SHP77 treated with DMSO at 0.1 percent for 48 hours (cell line): ENCODE measurements at regions not wholly inside any gene's neighbourhood (a gene's known extent, or its start where the extent isn't known, plus 50 kb on each side); places are given as distances from the start of the nearest gene placed in this dataset.
A peak's percentile ranks its signal among the peaks of the same experiment; 100 is the strongest.
"Not testable (repeated sequence)": the region's sequence is repeated elsewhere in the genome, so short reads cannot be mapped to it uniquely, and the experiment has no call there.

Experiments
- DNase-seq: peaks from one replicate; lab custom pipeline; 2025; lab: John Stamatoyannopoulos, UW

DNA sequence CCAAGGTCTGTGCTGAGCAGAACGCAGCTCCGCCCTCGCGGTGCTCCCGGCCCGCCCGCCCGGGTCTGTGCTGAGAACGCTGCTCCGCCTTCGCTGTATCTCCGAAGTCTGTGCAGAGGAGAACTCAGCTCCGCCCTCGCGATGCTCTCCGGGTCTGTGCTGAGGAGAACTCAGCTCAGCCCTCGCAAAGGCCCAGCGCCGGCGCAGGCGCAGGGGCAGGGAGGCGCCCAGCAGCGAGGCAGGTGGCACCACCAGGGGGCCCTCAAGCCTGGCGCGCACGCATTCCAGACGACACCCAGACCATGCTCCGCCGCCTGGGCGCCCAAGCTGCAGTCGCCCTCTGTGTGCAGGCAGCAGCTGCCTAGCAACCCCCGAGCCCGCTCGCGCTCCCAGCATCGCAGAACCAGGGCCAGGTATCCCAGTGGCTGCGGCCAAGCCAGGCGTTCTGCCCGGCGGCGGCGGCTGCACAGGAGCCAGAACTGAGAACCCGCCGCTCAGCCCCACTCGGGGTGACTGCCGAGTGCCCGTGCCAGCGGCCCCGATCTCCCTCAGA is 672.1 kb upstream of the DEFB115 start:
- peak; percentile 93 for DNase-seq

DNA sequence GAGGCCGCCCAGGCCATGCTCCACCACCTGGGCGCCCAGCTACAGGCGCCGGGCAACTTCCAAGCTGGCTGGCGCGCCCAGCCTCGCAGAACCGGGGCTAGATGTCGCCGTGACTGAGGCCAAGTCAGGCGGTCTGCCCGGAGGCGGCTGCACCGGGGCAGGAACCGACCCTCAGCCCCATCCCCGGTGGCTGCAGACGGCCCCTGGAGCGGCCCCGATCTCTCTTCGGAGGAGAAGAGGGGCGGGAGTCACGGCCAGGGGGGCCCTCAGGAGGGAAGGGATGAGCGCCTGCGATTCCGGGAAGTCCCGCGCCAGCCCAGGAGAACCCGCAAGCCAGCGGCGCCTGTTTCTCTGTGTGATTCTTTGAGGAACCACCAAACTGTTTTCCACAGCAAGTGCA is 671.3 kb upstream of the DEFB115 start:
- not testable (repeated sequence) for DNase-seq

DNA sequence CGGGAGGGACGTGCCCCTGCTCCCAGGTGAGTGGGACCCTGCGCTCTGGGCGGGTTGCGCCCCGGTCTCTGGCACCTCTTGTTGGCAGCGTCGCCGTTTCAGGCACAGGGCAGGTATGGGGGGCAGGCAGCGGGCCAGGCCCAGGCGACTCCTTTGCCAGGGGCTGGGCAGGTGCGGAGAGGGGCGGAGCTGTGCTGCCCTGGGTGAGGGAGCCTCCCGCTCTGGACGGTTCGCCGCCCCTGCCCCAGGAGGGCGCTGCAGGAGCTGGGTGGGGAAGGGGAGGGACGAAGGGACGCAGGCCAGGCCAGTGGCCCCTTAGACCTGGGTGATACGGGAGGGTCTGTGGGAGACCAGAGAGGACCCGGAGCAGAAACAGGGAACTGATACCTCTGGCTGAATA is 663.9 kb upstream of the DEFB115 start:
- DNase-seq = no peak

DNA sequence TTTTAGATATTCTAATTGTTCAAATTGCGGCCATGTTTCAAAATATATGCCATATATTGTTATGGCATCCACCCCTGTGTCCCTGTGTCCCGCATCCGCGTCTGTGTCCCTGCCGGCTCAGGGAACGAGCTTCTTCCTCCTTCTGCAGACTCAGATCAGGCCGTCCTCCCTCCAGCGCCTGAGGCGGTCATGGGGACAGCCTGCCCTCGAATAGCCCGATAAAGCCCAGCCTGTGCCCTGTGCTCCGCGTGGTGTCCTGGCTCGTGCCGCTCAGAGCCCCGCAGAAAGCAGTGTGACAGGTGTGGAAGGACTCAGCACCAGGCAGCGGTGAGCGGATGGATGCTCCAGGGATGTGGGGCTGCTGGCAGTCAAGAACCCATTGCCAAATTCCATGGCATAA is 663.4 kb upstream of the DEFB115 start:
- DNase-seq = no peak

DNA sequence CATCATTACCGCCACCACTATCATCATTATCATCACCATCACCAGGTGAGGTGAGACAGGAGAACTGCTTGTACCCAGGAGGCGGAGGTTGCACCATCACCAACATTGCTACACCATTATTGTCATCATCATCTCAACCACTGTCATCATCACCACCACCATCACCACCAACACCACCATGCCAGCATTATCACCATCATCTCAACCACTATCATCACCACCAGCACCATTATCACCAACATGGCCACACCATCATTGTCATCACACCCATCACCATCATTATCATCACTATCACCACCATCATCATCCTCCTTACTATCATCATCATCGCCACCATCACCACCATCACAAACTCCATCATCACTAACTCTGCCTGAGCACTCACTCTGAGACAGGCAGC is 661.8 kb upstream of the DEFB115 start:
- no peak for DNase-seq

DNA sequence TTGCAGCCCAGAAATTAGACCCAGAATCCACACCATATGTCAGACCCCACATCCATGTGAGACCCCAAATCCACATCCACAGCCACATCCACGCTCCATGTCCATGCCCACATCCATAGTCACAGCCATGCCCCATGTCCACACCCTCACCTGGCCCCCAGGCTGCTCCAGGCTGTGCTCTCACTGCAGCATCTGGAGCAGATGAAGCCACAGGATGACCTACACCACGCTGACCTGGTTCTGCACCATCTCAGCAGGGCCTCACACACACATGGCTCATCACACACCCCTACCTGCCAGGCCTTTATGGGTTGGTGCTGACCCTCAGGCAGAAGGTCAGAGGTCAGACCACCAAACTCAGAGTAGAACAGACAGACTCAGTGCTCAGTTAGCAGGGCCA is 660.0 kb upstream of the DEFB115 start:
- DNase-seq = not testable (repeated sequence)

DNA sequence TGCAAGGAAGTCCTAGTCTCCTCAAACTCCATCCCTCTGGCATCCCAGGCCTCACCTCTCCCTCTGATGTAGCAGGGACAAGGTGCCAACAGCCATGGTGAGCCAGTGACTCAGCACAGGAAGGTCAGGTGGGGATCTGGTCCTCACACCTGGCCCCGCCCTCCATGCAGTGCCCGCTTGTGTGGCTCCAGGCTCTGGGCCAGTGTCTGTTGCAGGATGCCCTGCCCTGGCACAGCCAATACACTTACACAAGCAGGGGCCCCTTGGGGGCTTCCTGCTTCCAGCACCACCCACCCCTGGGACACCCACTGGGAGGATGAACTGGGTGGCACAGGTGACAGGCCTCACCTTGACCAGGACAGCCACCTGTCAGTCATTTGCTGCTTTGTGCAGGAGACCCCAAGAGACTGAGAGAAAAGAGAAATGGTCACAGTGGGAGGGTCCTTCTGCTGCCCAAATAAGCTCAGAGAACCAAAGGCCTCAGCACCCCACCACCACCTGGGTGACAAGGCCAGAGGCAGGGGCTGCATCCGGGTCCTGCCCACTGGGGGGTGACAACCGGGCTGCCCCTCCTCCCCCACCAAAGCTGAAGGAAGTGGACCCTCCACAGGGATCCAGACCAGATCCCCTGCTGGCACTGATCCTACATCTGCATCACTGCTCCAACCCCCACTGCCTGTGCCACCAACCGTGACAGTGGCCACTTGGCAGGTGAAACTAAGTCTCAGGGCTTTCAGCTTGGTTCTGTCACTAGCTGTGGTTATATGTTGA is 658.8 kb upstream of the DEFB115 start:
- DNase-seq = no peak

DNA sequence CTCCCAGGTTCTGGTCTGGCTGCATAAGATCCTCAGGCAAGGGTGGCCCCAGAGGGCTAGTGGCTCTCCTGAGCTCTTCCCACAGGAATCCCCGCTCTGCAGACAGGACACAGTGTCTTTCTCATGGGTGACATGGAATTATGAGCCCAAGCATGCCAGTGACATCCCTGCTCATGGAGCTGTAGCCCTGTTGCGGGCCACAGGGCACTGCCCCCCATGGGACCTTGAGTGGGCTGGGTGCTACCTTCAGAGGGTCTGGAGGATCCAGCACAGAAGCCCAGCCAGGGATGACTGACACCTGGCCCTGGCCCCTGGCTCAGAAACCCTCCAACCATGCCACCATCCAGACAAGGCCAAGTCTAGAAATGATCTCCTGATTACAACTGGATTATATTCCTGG is 657.5 kb upstream of the DEFB115 start:
- DNase-seq = no peak

DNA sequence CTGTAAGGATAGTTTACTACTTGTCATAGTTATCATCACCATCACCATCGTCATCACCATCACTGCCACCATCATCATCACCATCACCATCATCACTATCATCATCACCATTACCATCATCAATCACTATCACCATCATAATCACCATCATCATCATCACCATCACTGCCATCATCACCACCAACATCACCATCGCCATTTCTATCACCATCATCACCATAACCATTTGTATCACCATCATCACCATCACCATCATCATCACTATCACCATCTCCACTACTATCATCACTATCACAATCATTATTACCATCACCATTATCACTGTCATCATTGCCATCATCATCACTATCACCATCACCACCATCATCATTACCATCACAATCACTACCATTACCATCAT is 655.5 kb upstream of the DEFB115 start:
- DNase-seq = no peak

DNA sequence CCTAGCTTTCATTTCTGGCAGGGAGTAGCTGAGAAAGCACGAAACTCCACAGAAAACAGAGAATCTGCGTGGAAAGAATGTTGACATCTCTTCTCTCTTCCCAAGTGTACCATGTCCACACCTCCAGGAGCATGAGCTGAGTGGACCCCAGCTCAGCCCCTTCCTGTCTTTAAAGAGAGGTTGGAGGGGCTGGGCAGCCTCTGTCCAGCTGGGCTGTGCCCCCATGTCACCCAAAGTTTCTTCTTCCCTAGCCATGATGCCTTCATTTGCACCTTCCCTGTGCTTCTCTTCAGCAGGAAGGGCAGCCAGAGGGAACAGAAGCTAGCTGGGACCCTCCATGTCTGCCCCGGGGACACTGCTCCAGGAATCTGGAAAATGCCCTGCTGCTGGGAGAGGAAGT is 655.0 kb upstream of the DEFB115 start:
- DNase-seq = no peak

DNA sequence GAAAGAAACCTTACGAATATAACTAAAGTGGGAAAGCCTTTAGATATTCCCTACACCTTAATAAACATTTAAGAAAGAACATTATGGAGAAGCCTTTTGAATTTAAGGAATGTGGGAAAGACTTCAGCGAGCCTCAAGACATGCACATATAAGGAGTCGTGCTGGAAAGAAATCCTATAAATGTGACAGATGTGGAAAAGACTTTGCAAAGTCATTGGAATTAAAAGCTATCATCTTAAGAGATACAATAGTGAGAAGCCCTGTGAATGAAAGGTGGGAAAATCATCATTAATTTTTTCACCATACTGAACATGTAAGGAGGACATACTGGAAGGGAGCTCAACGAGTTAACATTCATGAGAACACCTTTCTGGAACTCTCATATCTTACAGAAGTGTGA is 650.5 kb upstream of the DEFB115 start:
- no peak for DNase-seq

DNA sequence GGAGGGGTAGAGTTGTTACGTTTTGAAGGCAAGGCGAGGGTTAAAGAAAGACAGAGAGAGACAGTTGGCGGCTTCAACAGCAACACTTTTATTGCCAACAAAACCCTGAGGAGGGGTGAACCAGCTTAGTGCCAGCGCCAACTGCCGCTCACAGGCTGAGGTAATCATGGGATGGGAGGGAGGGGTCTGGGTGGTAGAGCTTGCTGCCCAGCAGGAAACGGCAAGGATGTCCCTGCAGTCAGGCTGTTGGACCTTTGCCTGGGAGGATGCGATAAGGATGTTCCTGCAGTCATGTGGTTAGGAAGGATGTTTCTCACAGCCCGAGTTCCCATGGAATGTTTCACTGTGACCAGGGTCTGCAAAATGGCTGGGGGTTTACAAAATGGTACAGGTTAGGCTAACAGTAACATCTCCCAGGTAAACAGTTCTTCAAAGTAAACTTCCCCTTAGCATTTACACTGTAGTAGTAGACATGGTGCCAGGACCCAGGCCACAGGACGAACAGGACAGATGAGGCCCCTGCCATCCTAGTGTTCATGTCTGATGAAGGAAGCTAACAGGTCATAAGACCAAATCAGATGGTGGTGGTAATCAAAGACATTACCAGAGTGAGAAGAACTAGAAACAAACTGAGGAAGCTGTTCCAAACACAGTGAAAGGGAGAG is 647.3 kb upstream of the DEFB115 start:
- DNase-seq = no peak

DNA sequence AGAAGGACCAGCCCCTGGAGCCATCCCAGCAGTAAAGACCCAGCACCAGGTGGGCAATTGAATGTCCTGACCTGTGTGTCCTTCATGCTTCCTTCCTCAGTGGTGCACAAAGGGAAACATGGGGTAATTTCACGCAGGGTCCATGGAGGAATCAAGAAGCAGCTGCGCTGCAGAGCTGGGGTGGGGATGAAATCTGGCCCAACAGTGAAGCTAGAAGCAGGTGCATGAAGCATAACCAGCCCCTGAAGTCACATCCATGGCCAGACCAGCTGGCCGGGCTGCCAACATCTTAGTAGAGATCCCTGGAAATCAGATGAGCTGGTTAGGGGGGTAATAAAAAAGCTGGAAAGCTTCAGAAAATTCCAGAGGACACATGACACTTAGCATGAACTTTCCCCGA is 646.7 kb upstream of the DEFB115 start:
- no peak for DNase-seq

DNA sequence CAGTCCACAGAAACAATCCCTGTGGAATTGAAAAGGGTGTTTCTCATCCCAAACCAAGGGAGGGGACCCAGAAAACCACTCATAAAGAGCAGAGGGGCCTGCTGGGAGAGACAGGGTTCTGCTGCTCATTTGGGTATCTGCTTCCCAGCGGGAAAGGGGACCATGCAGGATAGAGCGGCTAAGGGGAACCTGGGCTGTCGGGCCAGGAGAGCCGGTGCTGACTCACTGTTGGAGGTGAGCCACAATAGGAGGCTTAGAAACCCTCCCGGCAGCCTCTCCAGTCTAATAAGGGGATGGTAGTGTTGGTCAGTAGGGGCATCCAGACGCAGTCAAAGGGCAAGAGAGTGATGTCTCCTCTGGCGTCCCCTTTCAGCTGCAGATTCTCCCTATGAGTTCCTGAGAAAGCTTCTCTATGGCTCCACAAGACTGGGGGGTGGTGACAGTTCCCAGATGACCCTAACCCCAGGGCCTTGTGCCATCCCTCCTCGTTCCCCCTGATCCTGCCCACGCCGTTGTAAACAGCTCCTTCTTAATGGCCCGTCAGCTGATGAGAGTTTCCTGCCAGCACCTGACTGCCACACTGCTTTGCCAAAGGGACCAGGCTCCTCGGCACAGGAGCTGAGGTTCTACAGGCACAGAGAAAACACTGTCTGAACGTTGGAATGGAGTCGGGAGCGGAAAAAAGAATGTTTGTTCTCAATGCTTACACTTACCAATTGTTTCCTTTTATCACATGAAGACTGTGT is 646.1 kb upstream of the DEFB115 start:
- DNase-seq = no peak

DNA sequence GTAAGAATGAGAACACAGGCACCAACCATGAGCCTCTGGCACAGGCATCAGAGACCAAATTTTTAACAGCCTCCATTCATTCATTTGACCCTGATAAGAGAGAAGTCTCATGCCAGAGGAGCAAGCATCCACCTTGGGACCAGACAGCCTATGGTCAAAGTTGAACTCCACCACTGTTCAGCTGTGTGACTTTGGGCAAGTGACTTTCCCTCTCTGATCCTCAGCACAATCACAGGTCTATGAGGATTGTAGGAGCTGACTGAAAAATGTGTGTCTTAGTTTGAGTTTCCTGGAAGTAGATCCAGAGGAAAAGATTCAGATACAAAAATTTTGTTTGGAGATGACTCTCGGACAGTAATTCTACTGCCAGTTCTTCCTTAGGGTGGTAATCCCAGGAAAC is 645.1 kb upstream of the DEFB115 start:
- DNase-seq = no peak

DNA sequence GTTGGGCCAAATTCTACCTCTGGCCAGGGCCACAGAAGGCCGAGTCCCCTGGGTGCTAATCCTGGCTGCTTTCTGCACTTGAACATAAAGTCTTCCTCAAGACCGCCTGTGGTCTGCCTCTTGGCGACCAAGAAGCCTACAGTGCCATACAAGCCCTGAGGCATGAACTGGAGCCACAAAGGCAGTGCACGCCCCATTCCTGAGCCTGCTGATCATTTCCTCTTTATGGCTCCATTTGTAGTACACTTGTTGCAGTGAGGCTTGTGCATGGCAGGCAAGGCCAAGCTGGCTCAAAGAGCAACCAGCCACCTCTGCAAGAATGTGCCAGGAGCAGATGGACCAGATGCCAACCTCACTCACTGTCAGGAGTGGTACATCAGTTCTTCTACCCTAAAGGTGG is 636.1 kb upstream of the DEFB115 start:
- not testable (repeated sequence) for DNase-seq

DNA sequence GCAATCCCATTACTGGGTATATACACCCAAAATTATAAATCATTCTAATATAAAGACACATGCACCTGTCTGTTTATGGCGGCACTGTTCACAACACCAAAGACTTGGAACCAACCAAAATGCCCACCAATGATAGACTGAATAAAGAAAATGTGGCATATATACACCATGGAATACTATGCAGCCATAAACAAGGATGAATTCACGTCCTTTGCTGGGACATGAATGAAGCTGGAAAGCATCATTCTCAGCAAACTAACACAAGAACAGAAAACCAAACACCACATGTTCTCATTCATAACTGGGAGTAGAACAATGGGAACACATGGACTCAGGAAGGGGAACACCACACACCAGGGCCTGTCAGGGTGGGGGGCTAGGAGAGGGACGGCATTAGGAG is 633.2 kb upstream of the DEFB115 start:
- DNase-seq = not testable (repeated sequence)

DNA sequence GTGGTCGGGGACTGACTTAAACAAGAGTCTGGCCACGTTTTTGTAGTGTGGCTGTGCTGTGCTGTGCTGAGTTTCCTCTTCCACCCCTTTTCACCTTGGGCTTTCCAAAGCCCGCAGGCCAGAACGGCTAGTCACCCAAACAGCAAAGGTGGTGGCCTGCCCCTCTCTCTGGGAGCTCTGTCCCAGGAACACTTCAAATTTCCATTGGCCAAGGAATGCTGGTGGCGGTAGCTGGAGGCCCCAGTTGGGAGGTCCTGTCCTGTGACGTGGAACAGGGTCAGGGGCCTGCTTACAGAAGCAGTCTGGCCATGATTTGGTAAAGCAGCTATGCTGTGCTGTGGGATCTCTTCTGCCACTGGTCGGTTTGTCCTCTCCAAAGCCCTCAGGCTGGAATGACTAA is 628.1 kb upstream of the DEFB115 start:
- DNase-seq = not testable (repeated sequence)

DNA sequence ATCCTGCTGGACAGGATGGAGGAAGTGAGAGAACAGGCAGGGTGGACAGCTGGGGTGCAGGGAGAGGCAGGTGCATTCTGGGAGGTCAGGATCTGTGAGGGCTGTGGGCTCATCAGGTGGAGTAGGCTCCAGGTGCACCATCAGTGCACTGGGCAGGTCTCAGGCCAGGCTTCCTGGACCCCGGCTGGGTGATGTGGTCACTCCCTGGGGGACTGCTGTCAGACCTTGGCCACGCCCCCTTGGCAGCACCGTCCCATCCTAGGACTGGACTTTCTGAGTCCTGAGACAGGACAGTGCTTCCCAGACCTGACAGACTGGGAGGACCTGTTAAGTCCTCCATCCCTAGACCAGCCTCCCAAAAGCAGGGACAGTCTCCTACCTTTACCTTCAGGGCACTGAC is 626.7 kb upstream of the DEFB115 start:
- no peak for DNase-seq

DNA sequence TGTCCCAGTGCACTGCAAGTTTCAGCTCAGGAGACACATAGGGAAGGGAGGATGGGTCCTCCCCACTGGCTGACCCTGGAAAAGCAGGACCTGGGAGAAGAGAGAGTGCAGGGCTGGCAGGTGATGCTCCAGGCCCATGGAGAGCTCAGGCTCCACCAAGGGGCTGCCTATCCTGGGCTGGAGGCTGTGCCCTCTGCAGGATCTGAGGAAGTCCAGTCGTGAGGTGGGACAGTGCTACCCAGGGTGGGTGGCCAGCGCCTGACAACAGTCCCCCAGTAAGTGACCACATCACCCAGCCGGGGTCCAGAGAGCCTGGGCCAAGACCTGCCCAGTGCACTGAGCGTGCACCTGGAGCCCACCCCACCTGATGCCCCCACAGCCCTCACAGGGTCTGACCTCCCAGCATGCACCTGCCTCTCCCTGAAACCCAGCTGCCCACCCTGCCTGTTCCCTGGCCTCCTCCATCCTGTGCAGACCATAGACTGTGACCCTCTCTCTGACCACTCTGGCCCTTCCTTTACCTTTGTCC is 626.1 kb upstream of the DEFB115 start:
- DNase-seq = not testable (repeated sequence)

DNA sequence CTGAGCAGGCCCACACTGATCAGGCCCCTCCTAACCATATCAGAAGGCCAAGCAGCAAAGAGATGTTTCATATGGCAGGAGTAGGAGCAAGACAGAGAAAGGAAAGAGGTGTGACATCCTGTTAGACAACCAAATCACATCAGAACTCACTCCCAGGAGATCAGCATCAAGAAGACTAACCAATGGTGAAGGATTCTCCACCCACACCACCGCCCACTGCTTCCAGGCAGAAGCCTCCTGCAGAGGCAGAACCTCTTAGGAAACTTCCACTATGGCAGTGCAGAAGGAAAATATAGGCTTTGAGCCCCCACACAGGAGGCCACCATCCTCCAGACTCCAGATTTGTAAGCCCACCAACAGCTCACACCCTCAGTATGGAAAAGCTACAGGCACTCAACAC is 624.7 kb upstream of the DEFB115 start:
- DNase-seq = not testable (repeated sequence)

DNA sequence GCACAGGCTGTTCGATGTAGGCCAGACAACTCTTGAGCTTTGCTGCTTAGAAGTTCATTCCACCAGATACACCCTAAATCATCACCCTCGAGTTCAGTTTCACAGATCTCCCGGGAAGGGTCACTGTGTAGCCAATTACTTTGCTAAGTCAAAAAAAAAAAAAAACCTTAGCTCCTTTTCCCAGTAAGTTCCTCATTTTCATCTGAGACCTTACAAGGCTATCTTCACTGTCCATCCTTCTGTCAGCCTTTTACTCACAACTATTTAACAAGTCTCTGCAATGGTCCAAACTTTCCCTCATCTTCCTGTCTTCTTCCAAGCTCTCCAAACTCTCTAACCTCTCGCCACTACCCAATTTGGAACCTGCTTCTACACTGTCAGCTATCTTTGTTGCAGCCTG is 615.9 kb upstream of the DEFB115 start:
- not testable (repeated sequence) for DNase-seq

DNA sequence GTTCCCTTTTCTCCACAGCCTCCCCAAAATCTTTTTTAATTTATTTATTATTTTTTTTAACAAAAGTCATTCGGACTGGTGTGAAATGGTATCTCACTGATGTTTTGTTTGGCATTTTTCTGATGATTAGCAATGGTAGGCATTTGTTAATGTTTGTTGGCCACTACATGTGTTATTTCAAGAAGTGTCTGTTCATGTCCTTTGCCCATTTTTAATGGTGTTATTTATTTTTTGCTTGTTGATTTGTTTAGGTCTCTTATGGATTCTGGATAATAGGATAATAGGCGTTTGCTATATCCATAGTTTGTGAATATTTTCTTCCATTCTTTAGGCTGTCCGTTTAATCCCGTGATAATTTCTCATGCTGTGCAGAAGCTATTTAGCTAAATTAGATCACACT is 596.5 kb upstream of the DEFB115 start:
- DNase-seq = not testable (repeated sequence)
